GM20000 (cell line): ENCODE measurements at regions not wholly inside any gene's neighbourhood (a gene's known extent, or its start where the extent isn't known, plus 50 kb on each side); places are given as distances from the start of the nearest gene placed in this dataset.

Experiments
- DNase-seq: peaks from one replicate; pipeline ENCODE4 v3.0.0; 2012; ENCODE audit warnings: low spot score
- TF ChIP-seq, protein P1 (sequence below): IDR thresholded peaks from 2 replicates; pipeline ENCODE4 v1.5.1; 2012; ENCODE audit warnings: mild to moderate bottlenecking, control low read depth; ENCODE audit errors: extremely low read depth, missing control alignments

- no peak for DNase-seq
- TF ChIP-seq, protein P1, sequence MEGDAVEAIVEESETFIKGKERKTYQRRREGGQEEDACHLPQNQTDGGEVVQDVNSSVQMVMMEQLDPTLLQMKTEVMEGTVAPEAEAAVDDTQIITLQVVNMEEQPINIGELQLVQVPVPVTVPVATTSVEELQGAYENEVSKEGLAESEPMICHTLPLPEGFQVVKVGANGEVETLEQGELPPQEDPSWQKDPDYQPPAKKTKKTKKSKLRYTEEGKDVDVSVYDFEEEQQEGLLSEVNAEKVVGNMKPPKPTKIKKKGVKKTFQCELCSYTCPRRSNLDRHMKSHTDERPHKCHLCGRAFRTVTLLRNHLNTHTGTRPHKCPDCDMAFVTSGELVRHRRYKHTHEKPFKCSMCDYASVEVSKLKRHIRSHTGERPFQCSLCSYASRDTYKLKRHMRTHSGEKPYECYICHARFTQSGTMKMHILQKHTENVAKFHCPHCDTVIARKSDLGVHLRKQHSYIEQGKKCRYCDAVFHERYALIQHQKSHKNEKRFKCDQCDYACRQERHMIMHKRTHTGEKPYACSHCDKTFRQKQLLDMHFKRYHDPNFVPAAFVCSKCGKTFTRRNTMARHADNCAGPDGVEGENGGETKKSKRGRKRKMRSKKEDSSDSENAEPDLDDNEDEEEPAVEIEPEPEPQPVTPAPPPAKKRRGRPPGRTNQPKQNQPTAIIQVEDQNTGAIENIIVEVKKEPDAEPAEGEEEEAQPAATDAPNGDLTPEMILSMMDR, result no peak
Observed at GRCh38 chr5:124466011-124466410, 280.4 kb downstream of the ZNF608 start.

DNA sequence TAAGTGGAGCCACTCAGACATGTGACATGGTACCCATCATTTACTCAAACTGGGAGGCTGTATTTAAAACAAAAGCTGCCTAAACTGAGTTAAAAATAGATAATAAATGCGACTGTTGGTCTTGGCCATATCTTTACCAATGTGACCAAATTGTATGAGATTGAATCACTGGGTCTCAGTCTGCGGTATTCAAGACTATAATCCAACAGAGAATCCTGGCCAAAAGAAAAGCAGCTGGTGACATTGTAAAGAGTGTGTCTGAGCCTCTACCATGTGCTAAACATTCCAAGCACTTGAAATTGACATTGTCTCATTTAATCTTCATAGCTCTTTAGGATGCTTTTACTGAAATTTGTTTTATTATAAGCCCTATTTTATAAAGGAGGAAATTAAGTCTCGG is 282.6 kb downstream of the ZNF608 start:
- TF ChIP-seq, protein P1, result no peak
- no peak for DNase-seq

GRCh38 chr5:124462751-124463150 is 283.7 kb downstream of the ZNF608 start:
- no peak for DNase-seq
- TF ChIP-seq, protein P1, result no peak

- TF ChIP-seq, protein P1, result no peak
- no peak for DNase-seq
Observed at GRCh38 chr5:124461941-124462340, 284.5 kb downstream of the ZNF608 start.

- TF ChIP-seq, protein P1, result no peak
- DNase-seq, result no peak
Observed at GRCh38 chr5:124461157-124461556, 285.3 kb downstream of the ZNF608 start.

DNA sequence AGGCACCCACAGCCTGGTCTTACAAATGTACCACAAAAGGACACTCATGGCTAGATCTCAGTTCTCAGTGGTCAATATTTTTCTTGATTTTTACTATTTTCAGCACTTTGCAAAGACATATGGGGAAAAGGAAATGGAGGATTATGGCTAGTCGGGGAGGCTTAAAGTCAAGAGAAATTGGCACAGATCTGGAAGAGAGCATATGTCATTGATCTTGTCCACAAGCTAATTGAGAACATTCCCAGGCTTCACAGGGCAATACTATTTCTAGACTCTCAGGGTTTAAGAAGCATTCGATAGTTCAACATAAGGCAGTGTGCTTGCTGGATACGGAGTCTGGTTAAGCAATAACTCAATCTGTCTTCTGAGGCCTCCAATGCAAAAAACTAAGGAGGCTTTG is 285.8 kb downstream of the ZNF608 start:
- DNase-seq, result no peak
- TF ChIP-seq, protein P1, result no peak

DNA sequence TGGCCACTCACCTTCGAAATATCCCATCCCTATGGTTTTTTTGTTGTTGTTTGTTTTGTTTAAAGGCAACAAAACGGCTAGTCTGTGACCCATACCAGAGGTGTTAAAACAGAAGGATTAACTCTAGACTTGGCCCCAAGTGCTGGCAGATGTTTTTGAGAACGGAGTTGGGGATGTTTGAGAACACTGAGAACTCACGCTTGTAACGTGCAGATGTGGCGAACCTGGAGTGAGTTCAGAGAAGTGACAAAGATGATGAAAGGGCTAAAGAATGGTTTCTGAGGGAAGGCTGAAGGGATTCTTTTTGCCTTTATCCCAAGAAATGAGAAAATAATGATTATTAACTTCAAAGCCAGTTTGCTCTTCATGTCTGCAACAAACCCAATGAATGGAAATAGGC is 286.5 kb downstream of the ZNF608 start:
- TF ChIP-seq, protein P1, result no peak
- no peak for DNase-seq

GRCh38 chr5:124457901-124458300 is 288.5 kb downstream of the ZNF608 start:
- no peak for DNase-seq
- TF ChIP-seq, protein P1, result no peak
